GM19238 (cell line): ENCODE measurements at regions not wholly inside any gene's neighbourhood (a gene's known extent, or its start where the extent isn't known, plus 50 kb on each side); places are given as distances from the start of the nearest gene placed in this dataset.
"Not testable (repeated sequence)": the region's sequence is repeated elsewhere in the genome, so short reads cannot be mapped to it uniquely, and the experiment has no call there.

Experiments used
- DNase-seq: peaks from one replicate; pipeline ENCODE4 v3.0.0; 2011; ENCODE audit warnings: low spot score; ENCODE audit not compliant: insufficient read length

DNA sequence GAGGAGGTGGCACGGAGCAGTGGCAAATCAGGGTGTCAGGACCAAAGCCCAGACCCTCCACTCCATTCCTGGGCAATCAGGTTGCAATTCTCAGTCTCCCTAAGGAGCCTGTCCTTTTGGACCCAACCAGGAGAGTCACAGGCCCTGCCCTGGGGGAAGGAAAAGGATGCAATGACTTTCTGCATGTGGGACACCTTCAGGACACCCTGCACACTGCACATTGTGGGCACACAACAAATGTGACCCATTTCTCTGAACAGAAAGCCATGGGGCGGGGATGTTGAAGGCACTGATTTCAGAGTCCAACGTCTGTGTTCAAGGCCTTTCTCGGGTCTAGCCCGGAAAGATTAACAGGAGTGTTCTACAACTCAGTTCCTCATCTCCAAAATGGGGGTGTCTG is 286.2 kb upstream of the FOXF1 start:
- no peak for DNase-seq

DNA sequence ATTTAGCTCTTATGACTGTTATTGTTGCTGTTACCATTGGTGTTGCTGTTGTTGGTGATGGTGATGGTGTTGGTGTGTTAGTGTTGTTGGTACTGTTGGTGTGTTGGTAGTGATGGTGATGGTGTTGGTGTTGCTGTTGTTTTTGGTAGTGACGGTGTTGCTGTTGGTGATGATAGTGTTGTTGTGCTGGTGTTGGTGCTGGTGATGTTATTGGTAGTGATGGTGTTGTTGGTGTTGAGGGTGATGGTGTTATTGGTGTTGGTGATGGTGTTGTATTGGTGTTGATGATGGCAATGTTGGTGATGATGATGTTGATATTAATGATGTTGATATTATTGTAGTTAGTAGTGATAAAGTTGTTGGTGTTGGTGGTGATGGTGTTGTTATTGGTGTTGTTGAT is 285.7 kb upstream of the FOXF1 start:
- no peak for DNase-seq

DNA sequence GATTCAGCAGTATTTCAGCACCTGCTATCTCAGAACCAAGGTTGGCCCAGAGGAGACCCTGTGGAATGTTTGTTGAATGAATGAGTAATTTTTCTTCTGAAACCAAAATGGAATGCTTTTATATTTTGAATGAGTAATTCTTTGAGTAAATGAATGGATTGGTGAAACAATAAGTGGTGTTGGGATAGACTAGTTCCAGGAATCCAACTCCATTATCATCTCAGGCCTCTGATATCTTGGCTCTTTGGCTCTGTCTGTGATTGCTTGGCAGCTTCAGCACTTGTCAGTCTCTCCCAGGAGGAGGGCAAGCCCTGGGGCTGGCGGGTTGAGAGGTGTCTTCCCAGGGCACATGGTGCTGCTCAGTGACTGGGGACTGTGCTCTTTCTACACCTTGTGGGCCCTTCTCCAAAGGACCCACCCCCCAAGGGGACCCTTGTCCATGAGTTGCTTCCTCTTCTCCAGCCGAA is 284.4 kb upstream of the FOXF1 start:
- DNase-seq, result no peak

DNA sequence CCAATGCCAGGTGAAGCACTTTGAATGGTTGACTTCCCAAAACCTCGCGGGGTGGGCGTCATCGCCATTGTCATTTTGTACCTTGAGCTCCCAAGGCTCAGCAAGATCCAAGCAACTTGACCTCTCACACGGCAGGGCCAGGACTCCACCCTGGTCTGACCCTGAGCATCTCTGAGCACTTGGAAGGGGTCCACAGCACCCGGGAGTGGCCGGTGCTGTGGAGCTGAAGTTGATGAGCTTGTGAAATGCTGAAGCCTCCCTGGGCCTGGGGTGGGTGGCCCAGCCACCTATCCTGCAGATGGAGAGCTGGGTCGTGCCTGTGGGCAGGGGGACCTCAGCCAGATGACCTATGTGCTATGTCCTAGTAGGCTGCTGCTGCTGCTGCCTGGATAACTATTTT is 283.3 kb upstream of the FOXF1 start:
- DNase-seq, result no peak

DNA sequence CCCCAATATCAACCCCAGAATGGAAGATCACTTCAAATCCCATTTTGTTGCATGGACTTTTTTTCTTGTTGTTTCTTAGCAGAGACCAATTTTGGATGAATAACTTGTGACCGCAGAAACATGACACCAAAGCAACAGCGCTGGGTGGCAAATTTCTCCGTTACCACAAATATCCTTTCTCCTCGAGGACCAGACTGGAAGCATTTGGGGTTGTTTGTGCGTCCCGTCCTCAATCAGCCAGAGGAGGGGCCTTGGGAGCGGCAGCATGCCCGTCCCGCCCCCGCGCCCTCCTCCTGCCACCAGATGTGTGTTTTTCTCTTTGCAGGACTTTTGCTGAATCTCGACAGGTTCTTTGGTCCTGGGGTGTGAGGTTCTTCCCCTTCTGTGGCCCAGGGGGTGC is 282.5 kb upstream of the FOXF1 start:
- no peak for DNase-seq

DNA sequence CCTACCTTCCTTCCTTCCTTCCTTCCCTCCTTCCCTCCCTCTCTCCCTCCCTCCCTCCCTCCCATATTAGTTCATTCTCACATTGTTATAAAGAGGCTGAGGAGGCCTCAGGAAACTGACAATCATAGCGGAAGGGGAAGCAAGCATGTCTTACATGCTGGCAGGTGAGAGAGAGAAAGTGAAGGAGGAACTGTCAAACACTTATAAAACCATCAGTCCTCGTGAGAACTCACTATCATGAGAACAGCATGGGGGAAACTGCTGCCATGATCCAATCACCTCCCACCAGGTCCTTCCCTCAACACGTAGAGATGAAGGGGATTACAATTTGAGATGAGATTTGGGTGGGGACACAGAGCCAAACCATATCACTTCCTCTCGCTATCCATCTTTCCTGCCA is 281.6 kb upstream of the FOXF1 start:
- DNase-seq, result no peak

DNA sequence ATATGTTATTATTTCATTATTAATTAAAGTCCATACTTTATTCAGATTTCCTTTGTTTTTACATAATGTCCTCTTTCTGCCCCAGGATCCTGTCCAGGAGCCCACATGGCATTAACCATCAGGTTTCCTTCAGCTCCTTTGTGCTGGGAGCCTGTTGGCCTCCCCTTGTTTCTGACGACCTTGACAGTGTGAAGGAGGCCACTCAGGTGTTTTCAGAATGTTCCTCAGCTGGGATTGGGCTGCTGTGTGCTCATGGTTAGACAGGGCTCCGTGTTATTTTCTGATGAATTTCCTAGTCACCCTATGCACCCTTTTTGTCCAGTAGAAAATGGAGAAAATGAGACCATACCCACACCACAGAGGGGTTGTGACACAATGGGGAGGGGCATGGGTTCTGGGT is 281.0 kb upstream of the FOXF1 start:
- no peak for DNase-seq

DNA sequence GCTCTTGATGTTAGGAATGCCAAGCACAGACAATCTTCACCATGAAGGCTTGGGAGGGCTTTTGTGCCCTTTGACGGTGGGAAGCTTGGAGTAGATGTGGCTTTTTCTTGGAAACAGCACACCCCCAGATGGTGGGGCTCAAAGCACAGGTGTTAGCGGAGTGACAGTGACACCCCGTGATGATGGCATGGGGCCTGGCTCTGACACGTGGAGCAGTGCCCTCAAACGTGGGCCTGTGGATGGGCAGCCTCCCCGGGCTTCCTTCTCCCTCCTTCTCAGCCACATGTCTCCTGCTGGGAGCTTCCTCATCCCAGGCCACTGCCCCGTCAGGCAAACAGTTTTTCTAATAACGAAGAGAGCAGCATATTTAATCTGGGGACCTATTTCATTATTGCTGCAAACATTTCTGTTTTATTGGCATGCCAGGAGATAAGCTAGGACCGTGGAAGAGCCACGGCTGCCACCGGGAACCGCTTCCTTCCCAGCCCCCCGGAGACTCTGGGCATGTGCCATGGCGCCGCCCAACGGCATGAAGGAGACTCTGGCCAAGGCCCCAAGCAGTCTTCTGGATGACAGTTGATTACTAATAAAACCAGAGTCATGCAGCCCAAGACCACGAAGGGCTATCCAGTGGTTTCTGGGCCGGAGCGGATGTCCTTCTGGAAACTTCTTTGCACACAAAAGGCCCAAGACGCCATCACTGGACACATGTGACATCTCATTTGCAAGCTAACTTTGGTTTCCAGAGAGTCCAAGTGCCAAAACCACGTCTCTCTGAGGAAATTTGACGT is 280.3 kb upstream of the FOXF1 start:
- DNase-seq, result no peak

DNA sequence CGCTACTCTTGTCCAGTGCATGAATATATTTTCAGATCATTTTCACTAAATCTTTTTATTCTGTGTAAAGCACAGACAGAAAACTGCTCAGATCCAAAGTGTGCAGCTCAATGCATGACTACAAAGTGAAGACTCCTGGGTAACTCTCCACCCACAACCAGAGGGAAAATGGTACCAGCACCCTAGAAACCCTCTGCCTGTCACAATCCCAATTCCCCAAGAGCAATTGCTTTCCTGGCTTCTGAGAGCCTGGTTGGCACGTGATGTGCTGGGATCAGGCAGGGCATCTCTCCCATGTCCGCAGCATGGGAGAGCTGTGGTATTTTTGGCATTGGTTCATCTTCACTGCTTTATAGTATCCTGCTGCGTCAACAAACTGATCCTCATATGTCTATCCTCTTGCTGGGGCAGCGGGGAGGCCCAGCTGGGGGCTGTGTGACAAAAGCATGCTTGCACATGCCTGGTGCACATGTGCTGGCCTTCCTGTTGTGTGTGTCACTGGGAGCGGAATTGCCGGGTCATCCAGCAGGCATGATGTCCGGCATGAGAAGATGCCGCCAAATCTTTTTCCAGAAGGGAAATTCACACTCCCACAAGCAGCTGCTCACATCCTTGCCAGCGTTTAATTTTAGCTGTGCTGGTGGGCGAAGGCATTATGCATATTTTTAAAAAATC is 278.9 kb upstream of the FOXF1 start:
- DNase-seq, result no peak

DNA sequence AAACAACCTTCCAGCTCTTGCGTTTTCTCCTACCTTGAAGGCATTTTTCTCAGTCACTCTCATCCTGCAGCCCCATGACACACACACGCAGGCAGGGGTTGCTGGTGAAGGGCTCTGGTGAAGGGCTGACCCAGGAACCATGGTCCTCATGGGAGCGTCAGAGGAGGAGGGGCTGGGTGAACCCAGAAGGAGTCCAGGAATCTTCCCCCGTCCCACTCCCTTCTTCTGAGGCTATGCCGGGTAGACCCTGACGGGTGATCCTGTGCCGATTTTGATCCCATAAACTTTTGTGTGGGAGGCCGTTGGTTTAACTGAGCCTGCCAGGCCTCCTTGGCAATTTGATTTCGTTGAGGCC is 278.4 kb upstream of the FOXF1 start:
- no peak for DNase-seq

DNA sequence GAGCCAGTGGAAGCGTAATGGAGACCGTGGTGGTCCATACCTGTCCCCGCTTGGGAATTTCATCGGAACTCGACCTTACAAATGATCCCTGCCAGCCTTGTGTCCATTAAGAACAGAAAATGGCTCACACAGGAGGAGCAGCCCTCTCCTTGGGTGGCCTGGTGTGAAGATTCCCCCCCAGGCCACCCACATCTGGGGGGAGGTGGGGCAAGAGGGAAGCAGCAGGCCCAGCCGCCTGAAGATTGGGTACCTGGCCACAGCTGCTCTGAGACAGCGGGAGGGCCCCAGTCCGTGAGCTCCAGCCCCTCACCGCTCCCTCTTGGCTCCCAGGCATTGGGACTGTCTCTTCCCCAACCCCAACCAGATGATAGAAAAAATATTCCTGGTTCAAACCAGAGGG is 277.8 kb upstream of the FOXF1 start:
- DNase-seq, result no peak

DNA sequence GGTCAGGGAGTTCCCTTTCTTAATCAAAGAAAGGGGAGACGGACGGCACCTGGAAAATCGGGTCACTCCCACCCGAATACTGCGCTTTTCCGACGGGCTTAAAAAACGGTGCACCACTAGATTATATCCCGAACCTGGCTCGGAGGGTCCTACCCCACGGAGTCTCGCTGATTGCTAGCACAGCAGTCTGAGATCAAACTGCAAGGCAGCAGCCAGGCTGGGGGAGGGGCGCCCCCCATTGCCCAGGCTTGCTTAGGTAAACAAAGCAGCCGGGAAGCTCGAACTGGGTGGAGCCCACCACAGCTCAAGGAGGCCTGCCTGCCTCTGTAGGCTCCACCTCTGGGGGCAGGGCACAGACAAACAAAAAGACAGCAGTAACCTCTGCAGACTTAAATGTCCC is 276.8 kb upstream of the FOXF1 start:
- not testable (repeated sequence) for DNase-seq

DNA sequence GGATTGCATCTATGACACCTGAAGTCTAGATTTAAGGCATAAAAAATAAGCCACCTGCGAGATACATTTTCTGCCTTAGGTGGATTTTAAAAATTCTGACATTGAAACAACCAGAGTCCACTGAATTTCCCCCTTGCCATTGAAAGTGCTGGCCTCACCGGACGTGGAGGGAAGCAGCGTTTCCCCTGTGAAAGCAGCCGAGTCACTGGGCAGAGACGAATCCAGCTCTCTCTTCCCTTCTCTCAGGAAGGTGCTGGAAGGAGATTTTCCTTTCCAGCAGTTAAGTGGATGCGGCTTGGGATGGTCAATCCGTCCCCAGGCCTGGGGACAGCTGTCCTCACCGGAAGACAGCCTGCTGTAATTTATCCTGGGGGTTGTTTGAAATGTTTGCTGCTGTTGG is 270.9 kb upstream of the FOXF1 start:
- no peak for DNase-seq

DNA sequence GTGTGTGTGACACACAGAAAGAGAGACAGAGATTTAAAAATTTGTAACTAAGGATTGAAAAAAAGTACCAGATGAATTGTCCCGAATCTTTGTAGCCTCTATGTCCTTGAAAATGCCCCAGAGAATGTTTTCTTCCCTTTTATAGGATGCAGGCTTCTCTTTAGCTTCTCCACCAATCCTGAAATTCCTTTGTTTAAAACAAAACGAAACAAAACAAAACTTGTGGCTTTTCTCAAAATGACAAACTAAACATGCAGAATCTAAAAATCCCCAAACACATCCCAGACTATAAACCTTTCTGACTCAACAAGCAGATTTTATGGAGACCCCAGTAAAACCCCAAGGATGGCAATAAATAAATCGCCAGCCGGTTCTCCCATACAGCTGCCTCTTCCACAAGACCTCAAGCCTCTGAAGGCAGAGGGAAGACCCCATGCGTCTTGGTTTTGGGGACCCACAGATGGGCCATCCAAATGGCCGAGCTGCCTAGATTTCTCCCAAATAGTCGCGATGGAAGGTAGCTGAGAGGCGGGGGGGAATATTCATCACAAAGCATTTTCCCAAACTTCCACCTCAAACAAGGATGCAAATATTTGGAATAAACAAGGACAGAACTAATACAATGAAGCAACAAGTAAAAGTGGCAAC is 269.5 kb upstream of the FOXF1 start:
- no peak for DNase-seq

DNA sequence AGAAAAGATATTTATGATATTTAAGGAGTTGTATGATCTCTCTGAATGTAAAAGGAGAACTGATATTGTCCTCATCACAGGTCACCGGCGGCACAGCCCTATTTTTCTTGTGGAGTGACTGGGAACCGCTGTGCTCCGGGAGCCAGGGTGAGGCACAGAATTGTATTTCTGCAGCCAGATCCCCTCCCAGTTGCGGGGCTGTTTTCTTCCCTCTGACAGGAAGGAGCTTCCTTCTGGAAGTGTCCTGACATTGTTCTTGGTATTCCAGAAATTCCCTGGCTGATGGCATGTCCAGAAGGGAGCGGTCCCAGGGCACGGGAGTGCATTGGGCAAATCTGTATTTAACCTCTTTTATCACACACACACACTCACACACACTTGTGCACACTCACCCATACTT is 268.6 kb upstream of the FOXF1 start:
- DNase-seq, result no peak

DNA sequence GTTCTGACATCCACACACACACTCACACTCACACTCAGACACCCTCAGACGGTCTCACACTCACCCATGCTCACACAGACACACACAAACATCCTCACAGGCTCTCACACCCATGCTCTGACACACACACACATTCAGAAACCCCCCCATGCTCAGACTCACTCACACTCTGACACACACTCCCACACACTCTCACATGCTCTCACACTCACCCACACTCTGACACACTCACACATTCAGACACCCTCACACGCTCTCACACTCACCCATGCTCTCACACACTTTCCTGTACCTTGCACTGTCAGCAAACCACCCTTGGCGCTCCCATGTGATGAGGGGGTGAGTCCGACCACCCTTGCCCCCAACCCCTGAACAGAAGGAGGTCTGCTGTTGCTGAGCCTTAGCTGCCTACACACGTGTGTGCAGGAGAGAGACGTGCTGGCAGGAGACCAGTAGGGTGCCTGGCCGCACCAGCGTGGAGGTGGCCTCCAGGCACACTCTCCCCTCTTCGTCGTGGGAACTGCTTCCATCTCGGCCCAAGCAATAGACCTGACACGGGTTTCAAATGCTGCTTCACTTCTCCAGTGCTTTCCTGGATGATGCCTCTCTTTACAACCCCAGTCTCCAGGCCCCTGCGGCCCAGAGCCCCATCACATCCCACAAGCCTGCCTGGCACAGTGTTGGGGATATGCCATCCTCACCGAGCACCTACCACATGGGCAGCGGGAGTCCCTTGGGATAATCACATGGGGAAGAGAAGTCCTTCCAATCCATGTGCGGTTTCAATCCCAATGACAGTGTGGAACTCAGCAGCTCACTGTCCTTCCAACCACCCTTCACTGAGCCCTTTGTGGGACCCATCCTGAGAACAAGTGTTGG is 267.8 kb upstream of the FOXF1 start:
- DNase-seq, result no peak

DNA sequence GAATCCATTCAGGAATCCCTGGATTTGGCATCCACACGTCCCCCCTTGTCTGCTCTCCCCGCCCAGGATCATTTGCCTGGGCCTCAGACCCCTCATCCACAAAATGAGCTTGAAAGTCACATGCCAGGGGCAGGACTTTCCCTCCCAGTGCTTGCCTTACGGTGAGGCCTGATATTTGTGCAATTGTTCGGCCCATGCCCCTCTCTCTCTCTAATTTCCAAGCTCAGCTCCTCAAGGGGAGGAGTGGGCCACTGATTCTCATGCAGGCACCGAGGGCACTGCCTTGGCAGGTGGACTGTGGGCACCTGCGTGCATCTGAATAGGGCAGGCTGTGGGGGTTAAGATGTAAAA is 267.2 kb upstream of the FOXF1 start:
- no peak for DNase-seq

DNA sequence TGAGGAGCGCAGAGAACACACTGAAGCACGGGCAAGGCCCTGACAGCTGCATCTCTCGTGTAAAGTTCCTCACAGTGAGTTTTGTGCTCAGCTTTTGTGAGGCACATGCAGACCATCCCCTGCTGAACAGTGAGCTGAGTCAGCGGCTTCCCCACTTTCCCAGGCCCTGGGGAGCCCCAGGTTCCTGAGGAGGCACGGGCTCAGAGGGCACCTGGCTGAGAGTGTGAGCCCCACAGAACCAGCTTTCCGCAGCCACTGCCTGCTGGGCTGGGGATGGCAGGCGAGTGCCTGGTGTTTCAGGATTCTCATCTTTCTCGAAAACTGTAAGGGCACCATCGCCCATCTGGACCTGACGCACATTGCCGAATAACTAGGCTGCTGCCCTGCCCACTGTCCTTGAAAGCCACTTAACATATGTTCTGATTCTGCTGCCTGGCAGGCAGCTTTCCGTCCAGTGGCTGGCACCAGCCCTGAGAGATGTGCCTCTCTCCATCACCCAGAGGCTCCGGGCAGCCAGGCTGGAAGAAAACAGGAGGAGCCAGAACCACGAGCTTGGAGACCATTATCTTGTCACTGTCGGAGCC is 266.7 kb upstream of the FOXF1 start:
- DNase-seq, result no peak

DNA sequence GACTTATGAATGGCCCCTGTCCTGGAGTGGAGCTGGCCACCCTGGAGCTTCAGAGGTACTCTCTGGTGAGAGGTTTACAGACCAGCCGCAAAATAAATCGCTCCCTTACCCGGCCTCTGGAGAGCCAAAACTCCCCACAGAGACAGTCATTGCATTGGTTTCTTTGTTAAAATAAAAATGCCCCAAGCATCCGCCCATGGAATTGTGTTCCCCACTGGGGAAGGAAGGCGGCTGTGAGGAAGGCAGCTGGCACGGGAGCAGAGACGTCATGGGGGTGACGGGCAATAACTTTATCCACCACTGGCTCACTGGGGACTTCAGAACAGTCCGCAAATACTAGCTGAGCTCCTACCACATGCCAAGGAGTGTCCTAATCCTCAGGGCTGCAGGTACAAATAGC is 266.2 kb upstream of the FOXF1 start:
- no peak for DNase-seq

DNA sequence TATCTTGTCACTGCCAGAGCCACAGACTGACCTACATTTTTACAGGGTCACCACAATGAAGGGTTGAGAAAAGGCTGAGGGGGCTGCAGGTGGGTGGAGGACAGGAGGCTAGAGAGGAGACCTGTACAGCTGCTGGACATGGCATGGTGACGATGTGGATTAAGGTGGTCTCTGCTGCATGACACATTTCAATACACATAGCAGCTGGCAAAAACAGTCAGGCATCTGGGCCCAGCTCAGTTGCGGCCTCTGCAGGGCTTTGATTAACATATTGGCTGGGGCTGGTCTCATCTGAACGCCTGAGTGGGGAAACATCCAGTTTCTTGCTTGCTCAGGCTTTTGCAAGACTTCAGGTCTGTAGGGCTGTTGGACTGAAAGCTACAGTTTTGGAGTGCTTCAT is 265.4 kb upstream of the FOXF1 start:
- no peak for DNase-seq

DNA sequence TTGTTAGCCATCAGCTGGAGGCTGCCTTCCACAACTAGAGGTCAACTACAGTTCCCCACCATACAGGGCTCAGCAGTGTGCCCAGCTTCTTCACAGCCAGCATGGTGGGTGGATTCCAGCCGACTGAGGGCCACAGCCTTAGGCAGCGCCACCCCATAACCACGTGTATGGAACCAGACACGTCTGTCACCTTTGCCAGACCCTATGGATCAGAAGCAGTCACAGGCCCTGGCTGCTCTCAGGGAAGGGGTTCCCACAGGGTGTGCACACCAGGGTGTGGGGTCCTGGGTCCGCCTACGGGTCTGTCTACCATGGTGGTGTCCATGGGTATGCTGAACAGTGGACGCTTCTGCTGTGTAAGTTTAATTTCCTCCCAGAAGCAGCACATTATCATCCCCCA is 265.0 kb upstream of the FOXF1 start:
- no peak for DNase-seq

DNA sequence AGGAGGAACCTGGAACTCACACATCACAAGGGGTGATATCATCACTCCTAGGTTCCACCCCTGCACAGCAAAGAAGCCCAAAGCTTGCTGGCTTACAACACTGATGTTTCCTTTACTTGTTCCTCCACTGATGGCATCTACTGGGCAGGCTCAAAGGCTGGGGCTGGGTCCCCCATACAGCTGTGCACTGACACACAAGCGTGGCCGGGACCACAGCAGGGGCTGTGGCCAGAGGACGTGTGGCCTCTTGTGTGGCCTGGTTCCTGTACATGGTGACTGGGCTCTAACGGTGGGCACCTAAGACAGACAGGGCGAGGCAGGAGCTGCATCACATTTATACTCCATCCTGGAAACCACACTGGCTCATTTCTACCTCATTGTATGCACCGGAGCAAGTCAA is 264.4 kb upstream of the FOXF1 start:
- DNase-seq, result no peak
